H1 (cell line): ENCODE measurements at regions not wholly inside any gene's neighbourhood (a gene's known extent, or its start where the extent isn't known, plus 50 kb on each side); places are given as distances from the start of the nearest gene placed in this dataset.

ENCODE experiments used
- POLR2A ChIP-seq, 2 experiments: IDR thresholded peaks; 1 replicate in 1 of 2; 2 replicates in 1 of 2; pipeline ENCODE4 v1.6.1; 2011; ENCODE audit warnings: low read depth in 2 of 2, low read length in 2 of 2, mild to moderate bottlenecking in 2 of 2; ENCODE audit errors: control extremely low read depth in 1 of 2
- TF ChIP-seq, protein P1 (sequence below), 3 experiments: IDR thresholded peaks; 1 replicate in 2 of 3; 2 replicates in 1 of 3; pipeline versions ENCODE4 v1.5.1 to v1.6.1; 2011; ENCODE audit warnings: low read length in 3 of 3, mild to moderate bottlenecking in 3 of 3, inconsistent platforms in 2 of 3, low read depth in 1 of 3, moderate library complexity in 1 of 3; ENCODE audit not compliant: insufficient read depth in 1 of 3; ENCODE audit errors: control extremely low read depth in 1 of 3

DNA sequence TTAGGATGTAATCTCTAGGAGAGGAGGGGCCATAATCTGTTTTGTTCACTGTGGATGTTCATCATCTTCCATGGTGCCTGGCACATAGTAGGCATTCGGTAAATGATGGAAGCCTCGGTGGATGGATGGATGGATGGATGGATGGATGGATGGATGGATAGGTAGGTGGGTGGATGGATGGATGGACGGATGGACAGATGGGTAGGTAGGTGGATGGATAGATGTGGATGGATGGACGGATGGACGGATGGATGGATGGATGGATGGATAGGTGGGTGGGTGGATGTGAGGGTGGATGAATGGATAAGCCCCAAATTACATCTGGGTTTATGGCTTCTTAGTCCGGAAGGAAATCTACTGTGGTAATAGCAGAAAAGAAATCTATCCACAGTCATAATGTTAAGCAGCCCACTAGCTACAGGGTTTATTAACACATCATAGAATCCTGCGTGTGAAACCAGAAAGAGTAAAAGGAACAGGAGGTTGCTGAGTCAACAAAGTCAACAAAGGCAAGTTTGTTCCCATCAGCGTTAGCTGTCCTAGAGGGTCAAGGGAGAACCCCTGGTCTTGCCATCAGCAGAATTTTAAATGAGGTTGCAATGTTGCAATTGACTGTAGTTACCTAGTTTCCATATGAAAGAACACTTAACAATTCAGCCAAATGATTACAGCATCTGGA is 82.8 kb downstream of the C11orf91 start:
- no peak for TF ChIP-seq POLR2A (IDR thresholded peaks at IDR 0.05; ENCODE audit: control extremely low read depth in 1 of 2, low read depth in 2 of 2, low read length in 2 of 2)
- TF ChIP-seq, protein P1, sequence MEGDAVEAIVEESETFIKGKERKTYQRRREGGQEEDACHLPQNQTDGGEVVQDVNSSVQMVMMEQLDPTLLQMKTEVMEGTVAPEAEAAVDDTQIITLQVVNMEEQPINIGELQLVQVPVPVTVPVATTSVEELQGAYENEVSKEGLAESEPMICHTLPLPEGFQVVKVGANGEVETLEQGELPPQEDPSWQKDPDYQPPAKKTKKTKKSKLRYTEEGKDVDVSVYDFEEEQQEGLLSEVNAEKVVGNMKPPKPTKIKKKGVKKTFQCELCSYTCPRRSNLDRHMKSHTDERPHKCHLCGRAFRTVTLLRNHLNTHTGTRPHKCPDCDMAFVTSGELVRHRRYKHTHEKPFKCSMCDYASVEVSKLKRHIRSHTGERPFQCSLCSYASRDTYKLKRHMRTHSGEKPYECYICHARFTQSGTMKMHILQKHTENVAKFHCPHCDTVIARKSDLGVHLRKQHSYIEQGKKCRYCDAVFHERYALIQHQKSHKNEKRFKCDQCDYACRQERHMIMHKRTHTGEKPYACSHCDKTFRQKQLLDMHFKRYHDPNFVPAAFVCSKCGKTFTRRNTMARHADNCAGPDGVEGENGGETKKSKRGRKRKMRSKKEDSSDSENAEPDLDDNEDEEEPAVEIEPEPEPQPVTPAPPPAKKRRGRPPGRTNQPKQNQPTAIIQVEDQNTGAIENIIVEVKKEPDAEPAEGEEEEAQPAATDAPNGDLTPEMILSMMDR (IDR thresholded peaks at IDR 0.05; ENCODE audit: control extremely low read depth in 1 of 3, insufficient read depth in 1 of 3, low read depth in 1 of 3, low read length in 3 of 3), result no peak
